Endothelial cell of umbilical vein (primary cell): ENCODE measurements at regions not wholly inside any gene's neighbourhood (a gene's known extent, or its start where the extent isn't known, plus 50 kb on each side); places are given as distances from the start of the nearest gene placed in this dataset.

Source experiments
- BruUV-seq: library from RNA; stranded (reverse); fragments of 400-500 nt; replicated peaks from 2 replicates; lab custom pipeline; 2021; lab: Mats Ljungman, UMichigan
- CTCF ChIA-PET: fragments of 300-600, 350-600 bp; sonication (Branson Sonifier 250); formaldehyde crosslinking; loops from one replicate; lab custom pipeline; 2021; ENCODE audit warnings: antibody characterized with exemption, inconsistent platforms; lab: Charles Lee
- POLR2A ChIA-PET: fragments of 300-600, 350-600 bp; sonication (Branson Sonifier 250); formaldehyde crosslinking; loops from one replicate; lab custom pipeline; 2021; ENCODE audit warnings: antibody characterized with exemption, inconsistent platforms; lab: Charles Lee
- DNase-seq: peaks from one replicate; pipeline ENCODE4 v3.0.0-alpha.2; 2011; ENCODE audit warnings: low read depth, low spot score
- FAIRE-seq: peaks from 2 replicates; lab custom pipeline; 2011; peaks lifted over from hg19 to GRCh38; lab: Jason Lieb, UNC
- H2AFZ ChIP-seq: 2 replicates; pipeline ENCODE4 v1.6.0; 2012; ENCODE audit warnings: low read depth, low read length, control low read depth, inconsistent platforms
- H3K27ac ChIP-seq: 2 replicates; pipeline ENCODE4 v1.5.1; 2011; ENCODE audit warnings: low read depth, mild to moderate bottlenecking, control low read depth, low read length, moderate library complexity; ENCODE audit not compliant: insufficient read depth
- H3K27me3 ChIP-seq, 2 experiments: 2 replicates each; pipeline versions ENCODE4 v1.6.0 to v1.6.1; 2011; ENCODE audit warnings: low read length in 2 of 2, mixed read lengths in 1 of 2; ENCODE audit not compliant: control insufficient read depth in 2 of 2, insufficient read depth in 2 of 2
- H3K36me3 ChIP-seq, 2 experiments: 2 replicates in 1 of 2; 3 replicates in 1 of 2; pipeline ENCODE4 v1.5.1; 2011; ENCODE audit warnings: low read length in 2 of 2, mild to moderate bottlenecking in 1 of 2, moderate library complexity in 1 of 2; ENCODE audit not compliant: control insufficient read depth in 2 of 2, insufficient read depth in 2 of 2; ENCODE audit errors: extremely low read depth in 1 of 2
- H3K4me1 ChIP-seq: 3 replicates; pipeline ENCODE4 v1.5.1; 2011; ENCODE audit warnings: mild to moderate bottlenecking, low read length; ENCODE audit not compliant: control insufficient read depth, insufficient read depth; ENCODE audit errors: extremely low read depth
- H3K4me2 ChIP-seq: 2 replicates; pipeline ENCODE4 v1.6.1; 2011; ENCODE audit warnings: low read length, control low read depth, mixed read lengths; ENCODE audit not compliant: insufficient read depth
- H3K4me3 ChIP-seq, 3 experiments: fragments of 200-600 bp in 1 of 3; sonication (generic), shearing (Covaris generic) in 1 of 3; replicated peaks in 1 of 3; 2 replicates each; pipeline ENCODE4 v1.5.1; 2011 to 2016; ENCODE audit warnings: control low read depth in 3 of 3, low read length in 3 of 3, mild to moderate bottlenecking in 2 of 3, inconsistent platforms in 1 of 3, low read depth in 1 of 3, moderate library complexity in 1 of 3; ENCODE audit not compliant: insufficient read depth in 1 of 3
- H3K79me2 ChIP-seq: 2 replicates; pipeline ENCODE4 v1.6.0; 2012; ENCODE audit warnings: low read length, inconsistent platforms; ENCODE audit not compliant: control insufficient read depth, insufficient read depth
- H3K9ac ChIP-seq: replicated peaks from 2 replicates; pipeline ENCODE3; 2011; ENCODE audit warnings: low read length, control low read depth; ENCODE audit not compliant: insufficient read depth; ENCODE audit errors: extremely low read depth
- H3K9me1 ChIP-seq: replicated peaks from 3 replicates; pipeline ENCODE4 v1.6.0; 2011; ENCODE audit warnings: mild to moderate bottlenecking, low read length; ENCODE audit not compliant: control insufficient read depth, insufficient read depth; ENCODE audit errors: extremely low read depth
- H3K9me3 ChIP-seq: replicated peaks from 2 replicates; pipeline ENCODE4 v1.5.1; 2012; ENCODE audit warnings: low read length, inconsistent platforms; ENCODE audit not compliant: control insufficient read depth, insufficient read depth
- H4K20me1 ChIP-seq: replicated peaks from 2 replicates; pipeline ENCODE3; 2011; ENCODE audit warnings: mild to moderate bottlenecking, low read length; ENCODE audit not compliant: control insufficient read depth, insufficient read depth; ENCODE audit errors: extremely low read depth
- EZH2 ChIP-seq: IDR thresholded peaks from 2 replicates; pipeline ENCODE4 v1.6.1; 2012; ENCODE audit warnings: borderline replicate concordance, low read depth, mild to moderate bottlenecking, moderate library complexity, low read length, inconsistent platforms; ENCODE audit not compliant: severe bottlenecking
- FOS ChIP-seq: IDR thresholded peaks from 2 replicates; pipeline ENCODE4 v1.6.1; 2011; ENCODE audit warnings: mild to moderate bottlenecking, low read length, moderate library complexity, borderline replicate concordance; ENCODE audit not compliant: insufficient read depth
- GATA2 ChIP-seq: IDR thresholded peaks from 2 replicates; pipeline ENCODE4 v1.7.0; 2011; ENCODE audit warnings: low read depth, mild to moderate bottlenecking, moderate library complexity, mixed read lengths, low read length; ENCODE audit not compliant: insufficient read length, insufficient read depth
- JUN ChIP-seq: IDR thresholded peaks from 2 replicates; pipeline ENCODE4 v1.6.1; 2011; ENCODE audit warnings: borderline replicate concordance, low read depth; ENCODE audit not compliant: insufficient read length, insufficient read depth
- MAX ChIP-seq: IDR thresholded peaks from 2 replicates; pipeline ENCODE4 v1.6.1; 2011; ENCODE audit not compliant: insufficient read depth, insufficient read length
- MYC ChIP-seq: IDR thresholded peaks from one replicate; pipeline ENCODE4 v1.6.1; 2011; ENCODE audit warnings: mild to moderate bottlenecking, low read depth, low read length
- POLR2A ChIP-seq: IDR thresholded peaks from 2 replicates; pipeline ENCODE4 v1.6.1; 2012; ENCODE audit warnings: low read depth, mild to moderate bottlenecking, control low read depth, low read length
- POLR2AphosphoS5 ChIP-seq: IDR thresholded peaks from 2 replicates; pipeline ENCODE4 v1.6.1; 2012; ENCODE audit warnings: low read depth, mild to moderate bottlenecking, control low read depth, low read length, moderate library complexity; ENCODE audit not compliant: insufficient read depth
- dilution Hi-C: fragments of 300-500 bp; cut with MboI; formaldehyde crosslinking; loops from one replicate; pipeline ENCODE4 v1.15.0; 2019; ENCODE audit warnings: low sequenced_read_pairs; ENCODE audit not compliant: extremely low pct_ligation_motif_present
- intact Hi-C: fragments of 100-400 bp; cut with micrococcal nuclease; formaldehyde crosslinking; loops from one replicate; pipeline ENCODE4 v1.10.0; 2022
- TF ChIP-seq, protein P1 (sequence below), 2 donors: IDR thresholded peaks; 1 replicate in 1 of 2; 2 replicates in 1 of 2; pipeline ENCODE4 v1.5.1; 2011; ENCODE audit warnings: low read length in 2 of 2, mild to moderate bottlenecking in 2 of 2, moderate library complexity in 2 of 2, control low read depth in 1 of 2, inconsistent platforms in 1 of 2, low read depth in 1 of 2; ENCODE audit not compliant: insufficient read depth in 1 of 2; ENCODE audit errors: extremely low read depth in 1 of 2

DNA sequence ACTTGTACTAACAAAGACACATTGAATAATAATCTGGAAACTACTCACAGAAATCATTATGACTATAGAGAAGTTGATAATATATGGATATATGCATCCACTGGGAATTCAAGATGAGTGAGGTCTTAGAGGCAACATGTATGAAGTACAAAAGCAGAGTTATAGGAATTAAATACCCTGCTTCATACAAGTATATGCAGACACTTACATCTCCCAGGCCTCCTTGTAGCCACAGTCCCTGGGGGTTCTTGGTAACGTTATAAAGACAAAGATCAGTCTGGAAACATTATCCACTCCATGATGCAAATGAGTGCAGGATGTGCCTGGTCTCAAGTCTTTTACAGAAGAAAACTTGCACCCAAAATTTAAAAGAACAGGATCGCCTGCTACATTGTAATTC lies 92.4 kb upstream of the ANXA1 start:
- BruUV-seq: no TSS peak
- dilution Hi-C loops: no loop called here
- no peaks in the 10 kb centered on the region for H3K9me3 ChIP-seq

GRCh38 chr9:73056245-73056644 lies 95.4 kb upstream of the ANXA1 start:
- intact Hi-C loops (no loop called here), dilution Hi-C loops (no loop called here)
- H3K27me3 ChIP-seq: no peaks in the 10 kb centered on the region
- no peaks in the 10 kb centered on the region for H3K79me2 ChIP-seq
- H3K27ac ChIP-seq: no peak overlapping the region
- ChIA-PET POLR2A (no interaction called here), CTCF (interaction anchor here (0.9 kb wide), 1 partner anchor 200 kb away, joined by 3 read pairs; no protein-coding TSS in a partner anchor)
- H4K20me1 ChIP-seq: no peaks in the 10 kb centered on the region
- no peak overlapping the region for H3K4me3 ChIP-seq
- TF ChIP-seq MAX (no peak), POLR2AphosphoS5 (no peak), POLR2A (no peak), FOS (no peak), JUN (no peak), MYC (no peak), GATA2 (no peak), EZH2 (no peak)
- TF ChIP-seq, protein P1, sequence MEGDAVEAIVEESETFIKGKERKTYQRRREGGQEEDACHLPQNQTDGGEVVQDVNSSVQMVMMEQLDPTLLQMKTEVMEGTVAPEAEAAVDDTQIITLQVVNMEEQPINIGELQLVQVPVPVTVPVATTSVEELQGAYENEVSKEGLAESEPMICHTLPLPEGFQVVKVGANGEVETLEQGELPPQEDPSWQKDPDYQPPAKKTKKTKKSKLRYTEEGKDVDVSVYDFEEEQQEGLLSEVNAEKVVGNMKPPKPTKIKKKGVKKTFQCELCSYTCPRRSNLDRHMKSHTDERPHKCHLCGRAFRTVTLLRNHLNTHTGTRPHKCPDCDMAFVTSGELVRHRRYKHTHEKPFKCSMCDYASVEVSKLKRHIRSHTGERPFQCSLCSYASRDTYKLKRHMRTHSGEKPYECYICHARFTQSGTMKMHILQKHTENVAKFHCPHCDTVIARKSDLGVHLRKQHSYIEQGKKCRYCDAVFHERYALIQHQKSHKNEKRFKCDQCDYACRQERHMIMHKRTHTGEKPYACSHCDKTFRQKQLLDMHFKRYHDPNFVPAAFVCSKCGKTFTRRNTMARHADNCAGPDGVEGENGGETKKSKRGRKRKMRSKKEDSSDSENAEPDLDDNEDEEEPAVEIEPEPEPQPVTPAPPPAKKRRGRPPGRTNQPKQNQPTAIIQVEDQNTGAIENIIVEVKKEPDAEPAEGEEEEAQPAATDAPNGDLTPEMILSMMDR (IDR thresholded peaks at IDR 0.05; ENCODE audit: extremely low read depth in 1 of 2, insufficient read depth in 1 of 2, low read depth in 1 of 2, low read length in 2 of 2): no peak
- no peak for FAIRE-seq
- H2AFZ ChIP-seq: no peak overlapping the region
- no peak for DNase-seq
- H3K4me2 ChIP-seq: no peak overlapping the region
- no peaks in the 10 kb centered on the region for H3K36me3 ChIP-seq
- no peak overlapping the region for H3K9ac ChIP-seq
- H3K4me1 ChIP-seq: no peaks in the 10 kb centered on the region
- BruUV-seq: no TSS peak
- no peaks in the 10 kb centered on the region for H3K9me3 ChIP-seq
- H3K9me1 ChIP-seq: no peaks in the 10 kb centered on the region

More for the DNA sequence above, 92.4 kb upstream of the ANXA1 start:
- DNase-seq: no peak
- Histone ChIP-seq H3K36me3 (no peaks in the 10 kb centered on the region), H3K4me3 (no peak overlapping the region), H3K9me1 (no peaks in the 10 kb centered on the region), H2AFZ (no peak overlapping the region), H4K20me1 (no peaks in the 10 kb centered on the region), H3K79me2 (no peaks in the 10 kb centered on the region), H3K4me2 (no peak overlapping the region), H3K27ac (no peak overlapping the region), H3K27me3 (no peaks in the 10 kb centered on the region), H3K4me1 (no peaks in the 10 kb centered on the region), H3K9ac (no peak overlapping the region)
- ChIA-PET POLR2A (no interaction called here), CTCF (interaction anchor here (0.7 to 2.0 kb wide), 3 partner anchors 13 to 203 kb away, joined by 3 to 6 read pairs (median 3); no protein-coding TSS in a partner anchor)
- no peak for FAIRE-seq
- TF ChIP-seq POLR2A: no peak
- no peak for TF ChIP-seq JUN
- TF ChIP-seq, protein P1 (IDR thresholded peaks at IDR 0.05; ENCODE audit: extremely low read depth in 1 of 2, insufficient read depth in 1 of 2, low read depth in 1 of 2, low read length in 2 of 2): no peak
- intact Hi-C loops: no loop called here
